ENCODE measurements at regions not wholly inside any gene's neighbourhood (a gene's known extent, or its start where the extent isn't known, plus 50 kb on each side); places are given as distances from the start of the nearest gene placed in this dataset.

GRCh38 chr21:23812485-23812884 is 1794.8 kb downstream of the MRPL39 start:
- TF ChIP-seq POLR2AphosphoS5 (IDR thresholded peaks at IDR 0.05; ENCODE audit: low read depth, low read length) (no peak), TAF1 (IDR thresholded peaks at IDR 0.05; ENCODE audit: low read depth, low read length) (no peak)
